SW 1271 (cell line): ENCODE measurements at regions not wholly inside any gene's neighbourhood (a gene's known extent, or its start where the extent isn't known, plus 50 kb on each side); places are given as distances from the start of the nearest gene placed in this dataset.

Source experiments
- DNase-seq, 2 experiments: peaks; one replicate each; lab custom pipeline; 2025; lab: John Stamatoyannopoulos, UW

DNA sequence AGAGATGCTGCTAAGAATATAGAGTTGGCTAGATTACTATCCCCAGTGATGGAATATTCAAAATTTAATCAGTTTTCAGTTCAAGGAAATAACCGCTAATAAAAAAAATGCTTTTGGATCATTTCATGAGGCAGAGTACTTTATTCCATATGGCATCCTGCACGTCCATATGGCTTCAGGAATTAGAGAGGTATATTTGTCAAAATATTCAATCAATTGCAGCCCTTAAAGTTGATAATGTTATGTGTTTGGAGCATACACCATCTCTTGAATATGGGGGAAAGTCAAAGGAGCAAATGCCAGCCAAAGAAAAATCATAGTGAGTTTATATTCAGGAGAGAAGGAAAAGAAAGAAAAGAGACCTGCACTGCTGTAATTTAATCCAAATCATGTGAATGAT lies 266.4 kb downstream of the TMEM182 start:
- DNase-seq, result no peak
